GM12865 (cell line): ENCODE measurements at regions not wholly inside any gene's neighbourhood (a gene's known extent, or its start where the extent isn't known, plus 50 kb on each side); places are given as distances from the start of the nearest gene placed in this dataset.

ENCODE experiments used
- DNase-seq: peaks from one replicate; pipeline ENCODE4 v3.0.0; 2010; ENCODE audit warnings: low read depth
- H3K4me3 ChIP-seq: 2 replicates; pipeline ENCODE4 v1.5.1; 2011; ENCODE audit warnings: mild to moderate bottlenecking, low read depth, low read length, control low read depth
- TF ChIP-seq, protein P1 (sequence below): IDR thresholded peaks from 2 replicates; pipeline ENCODE4 v1.5.1; 2011; ENCODE audit warnings: low read length, control low read depth, low read depth, inconsistent platforms; ENCODE audit not compliant: insufficient read depth; ENCODE audit errors: missing control alignments

- H3K4me3 ChIP-seq, result no peak overlapping the region
- TF ChIP-seq, protein P1, sequence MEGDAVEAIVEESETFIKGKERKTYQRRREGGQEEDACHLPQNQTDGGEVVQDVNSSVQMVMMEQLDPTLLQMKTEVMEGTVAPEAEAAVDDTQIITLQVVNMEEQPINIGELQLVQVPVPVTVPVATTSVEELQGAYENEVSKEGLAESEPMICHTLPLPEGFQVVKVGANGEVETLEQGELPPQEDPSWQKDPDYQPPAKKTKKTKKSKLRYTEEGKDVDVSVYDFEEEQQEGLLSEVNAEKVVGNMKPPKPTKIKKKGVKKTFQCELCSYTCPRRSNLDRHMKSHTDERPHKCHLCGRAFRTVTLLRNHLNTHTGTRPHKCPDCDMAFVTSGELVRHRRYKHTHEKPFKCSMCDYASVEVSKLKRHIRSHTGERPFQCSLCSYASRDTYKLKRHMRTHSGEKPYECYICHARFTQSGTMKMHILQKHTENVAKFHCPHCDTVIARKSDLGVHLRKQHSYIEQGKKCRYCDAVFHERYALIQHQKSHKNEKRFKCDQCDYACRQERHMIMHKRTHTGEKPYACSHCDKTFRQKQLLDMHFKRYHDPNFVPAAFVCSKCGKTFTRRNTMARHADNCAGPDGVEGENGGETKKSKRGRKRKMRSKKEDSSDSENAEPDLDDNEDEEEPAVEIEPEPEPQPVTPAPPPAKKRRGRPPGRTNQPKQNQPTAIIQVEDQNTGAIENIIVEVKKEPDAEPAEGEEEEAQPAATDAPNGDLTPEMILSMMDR, result no peak
- DNase-seq, result no peak
Observed at GRCh38 chr11:130737866-130738431, 178.3 kb downstream of the SNX19 start.

GRCh38 chr11:130738611-130739010 is 177.7 kb downstream of the SNX19 start:
- TF ChIP-seq, protein P1, result no peak
- DNase-seq, result no peak
- H3K4me3 ChIP-seq, result no peak overlapping the region

GRCh38 chr11:130740819-130741218 is 175.5 kb downstream of the SNX19 start:
- TF ChIP-seq, protein P1, result no peak
- DNase-seq, result no peak
- H3K4me3 ChIP-seq, result no peak overlapping the region

- TF ChIP-seq, protein P1, result no peak
- H3K4me3 ChIP-seq, result no peak overlapping the region
- no peak for DNase-seq
Observed at GRCh38 chr11:130744794-130745193, 171.5 kb downstream of the SNX19 start.

GRCh38 chr11:130749216-130749615 is 167.1 kb downstream of the SNX19 start:
- H3K4me3 ChIP-seq, result no peak overlapping the region
- DNase-seq, result no peak
- TF ChIP-seq, protein P1, result no peak

DNA sequence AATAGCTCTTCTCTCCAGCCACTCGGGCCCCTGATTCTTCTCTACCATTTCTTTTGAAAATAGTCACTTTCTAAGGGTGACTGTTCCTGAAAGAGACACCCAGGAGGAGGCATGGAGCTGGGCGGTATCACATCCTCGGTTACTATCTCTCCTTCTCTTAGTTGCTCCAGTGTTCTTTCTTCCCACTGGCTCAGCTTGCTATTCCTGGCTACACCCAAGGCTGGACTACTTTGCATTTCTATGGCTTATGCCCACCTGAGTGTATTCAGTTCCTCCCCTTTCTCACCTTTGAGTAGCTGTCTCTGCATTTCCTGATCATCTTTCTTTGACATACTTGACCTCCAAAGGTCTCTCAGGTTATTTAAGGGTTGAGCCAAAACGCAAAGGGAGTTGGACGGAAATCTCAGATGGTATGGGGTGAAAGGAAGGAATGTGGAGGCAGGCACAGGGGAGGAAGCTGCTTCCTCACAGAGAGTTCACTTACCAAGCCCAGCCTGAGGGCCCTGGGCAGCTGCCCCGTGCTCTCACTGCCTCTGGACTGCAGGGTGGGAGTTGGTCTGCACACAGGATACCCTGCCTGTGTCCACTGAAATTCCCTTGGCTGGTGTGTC is 155.7 kb downstream of the SNX19 start:
- DNase-seq, result no peak

More for the DNA sequence above, 155.7 kb downstream of the SNX19 start:
- H3K4me3 ChIP-seq, result no peak overlapping the region
- TF ChIP-seq, protein P1, result no peak
